ENCODE measurements at regions not wholly inside any gene's neighbourhood (a gene's known extent, or its start where the extent isn't known, plus 50 kb on each side); places are given as distances from the start of the nearest gene placed in this dataset.
A peak's percentile ranks its signal among the peaks of the same experiment; 100 is the strongest.
"Not testable (repeated sequence)": the region's sequence is repeated elsewhere in the genome, so short reads cannot be mapped to it uniquely, and the experiment has no call there.

DNA sequence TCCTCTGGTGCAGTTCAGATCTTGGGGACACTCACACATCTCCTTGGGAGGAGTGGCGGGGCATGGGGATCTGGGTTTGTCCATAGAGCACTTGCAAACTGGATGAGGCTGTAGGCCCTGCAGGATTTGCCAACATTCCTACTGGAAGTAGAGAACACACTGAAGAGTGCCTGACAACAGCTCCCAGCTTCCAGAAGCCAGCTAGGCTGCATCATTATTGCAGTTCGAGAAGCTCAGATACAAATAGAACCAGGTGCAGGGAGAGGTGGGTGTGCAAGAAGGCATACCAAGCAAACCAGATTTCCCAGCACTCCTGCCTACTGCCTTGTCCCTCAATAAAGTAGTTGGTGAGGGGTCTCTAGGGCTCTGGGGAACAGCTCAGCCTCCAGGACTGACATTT, 52.5 kb downstream of the RHOB start:
- DNase-seq (ENCODE audit: low read depth), result no peak

DNA sequence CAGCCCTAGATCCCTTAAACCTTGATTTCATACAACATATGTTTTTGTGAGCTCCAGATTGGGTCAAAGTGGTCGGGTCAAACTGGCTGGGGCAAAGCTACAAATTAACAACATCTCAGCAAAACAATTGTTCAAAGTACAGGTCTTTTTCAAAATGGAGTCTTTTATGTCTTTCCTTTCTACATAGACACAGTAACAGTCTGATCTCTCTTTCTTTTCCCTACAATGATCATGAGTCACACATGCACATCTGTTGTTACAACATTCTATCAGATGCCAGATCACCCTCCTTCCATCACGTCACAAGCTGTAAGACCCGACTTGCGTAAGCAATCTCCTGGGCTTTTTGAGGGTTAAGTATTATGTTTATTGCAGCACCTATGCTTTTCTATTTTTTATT, 55.1 kb downstream of the RHOB start:
- DNase-seq (ENCODE audit: low read depth), result peak; percentile 100

DNA sequence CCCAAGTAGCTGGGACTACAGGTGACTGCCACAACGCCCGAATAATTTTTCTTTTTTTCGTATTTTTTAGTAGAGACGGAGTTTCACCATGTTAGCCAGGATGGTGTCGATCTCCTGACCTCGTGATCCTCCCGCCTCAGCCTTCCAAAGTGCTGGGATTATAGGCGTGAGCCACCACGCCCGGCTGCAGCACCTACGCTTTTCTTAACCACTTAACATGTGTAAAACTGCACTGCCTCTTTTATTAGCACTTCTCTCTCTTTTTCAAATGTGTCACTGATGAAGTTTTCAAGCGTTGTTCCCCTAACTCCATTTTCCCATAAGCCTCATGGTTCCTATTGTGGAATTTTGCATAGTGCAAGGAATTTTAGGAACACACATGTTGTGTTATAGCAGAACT, 55.6 kb downstream of the RHOB start:
- DNase-seq (ENCODE audit: low read depth), result not testable (repeated sequence)

DNA sequence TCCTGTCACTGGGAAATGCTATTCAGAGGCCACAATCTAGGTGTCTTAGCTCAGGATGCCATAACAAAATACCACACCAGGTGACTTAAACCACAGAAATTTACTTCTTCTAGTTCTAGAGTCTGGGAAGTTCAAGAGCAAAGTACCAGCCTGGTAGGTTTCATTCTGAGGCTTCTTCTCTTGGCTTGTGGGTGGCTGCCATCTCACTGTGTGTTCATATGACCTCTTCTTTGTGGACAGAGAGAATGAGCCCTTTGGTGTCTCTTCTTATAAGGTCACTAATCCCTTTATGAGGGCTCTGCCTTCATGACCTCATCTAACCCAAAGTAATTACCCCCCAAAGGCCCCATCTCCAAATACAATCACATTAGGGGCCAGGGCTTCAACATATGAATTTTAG, 57.3 kb downstream of the RHOB start:
- no peak for DNase-seq (ENCODE audit: low read depth)

DNA sequence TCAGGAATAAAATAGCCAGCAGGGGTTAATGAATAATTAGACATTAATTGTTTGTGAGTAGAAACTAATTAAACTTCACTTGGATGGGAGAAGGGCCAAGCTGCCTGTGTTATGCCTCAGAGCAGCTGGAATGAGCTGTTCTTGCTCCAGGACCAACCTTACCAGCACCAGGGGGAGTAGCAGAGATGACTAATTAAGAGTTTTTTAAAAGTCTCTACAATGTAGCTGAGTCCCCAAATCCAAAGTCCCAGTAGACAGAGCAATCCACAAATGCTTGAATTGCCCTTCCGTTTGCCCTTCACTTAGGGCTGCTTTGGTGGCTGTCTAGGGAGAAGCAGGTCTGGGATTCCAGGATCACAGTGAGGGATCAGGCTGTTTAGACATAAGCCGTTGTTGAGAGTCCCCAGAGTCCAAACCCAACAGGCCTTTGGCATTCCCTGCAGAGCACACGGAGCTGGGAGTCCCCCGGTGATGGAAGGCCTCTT, 59.4 kb downstream of the RHOB start:
- DNase-seq (ENCODE audit: low read depth), result peak; percentile 79

DNA sequence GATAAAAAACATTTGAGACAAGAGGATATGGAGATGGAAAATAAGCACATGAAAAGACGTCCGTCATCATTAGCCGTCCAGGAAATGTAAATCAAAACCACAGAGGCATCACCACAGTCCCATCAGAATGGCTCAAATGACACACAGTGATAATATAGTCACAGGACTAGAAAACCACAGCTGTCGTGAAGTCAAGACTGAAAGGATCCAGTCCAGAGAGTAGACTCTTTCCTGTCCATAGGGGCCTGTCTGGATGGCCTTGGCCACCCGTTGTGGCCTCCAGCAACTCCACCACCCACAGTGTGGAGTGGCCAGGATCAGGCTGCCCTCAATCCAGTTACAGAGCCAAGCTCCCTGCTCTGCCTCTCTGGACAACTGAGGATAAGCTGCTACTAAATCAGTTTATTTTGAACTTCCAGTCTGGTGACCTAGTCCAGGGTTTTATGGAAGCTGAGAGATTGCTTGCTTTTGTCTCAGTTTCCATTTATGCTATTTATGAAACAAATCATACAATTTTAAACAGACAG, 60.4 kb downstream of the RHOB start:
- DNase-seq (ENCODE audit: low read depth), result no peak

DNA sequence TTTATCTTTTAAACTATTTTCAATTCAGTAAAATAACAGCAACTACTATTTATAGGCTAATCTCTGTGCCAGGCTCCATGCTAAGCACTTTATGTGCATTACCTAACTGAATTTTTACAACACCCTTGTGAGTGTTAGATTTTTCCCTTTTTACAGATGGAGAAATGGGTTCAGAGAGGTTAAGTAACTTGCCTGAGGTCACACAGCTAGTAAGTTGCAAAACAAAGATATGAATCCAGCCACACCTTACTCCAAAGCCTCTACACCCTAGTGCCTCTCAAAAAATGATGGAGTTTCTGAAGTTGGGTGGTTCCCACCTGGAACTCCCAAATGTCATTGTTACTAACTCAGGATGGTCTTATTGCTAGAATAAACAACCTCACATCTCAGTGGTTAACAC, 60.8 kb downstream of the RHOB start:
- no peak for DNase-seq (ENCODE audit: low read depth)

DNA sequence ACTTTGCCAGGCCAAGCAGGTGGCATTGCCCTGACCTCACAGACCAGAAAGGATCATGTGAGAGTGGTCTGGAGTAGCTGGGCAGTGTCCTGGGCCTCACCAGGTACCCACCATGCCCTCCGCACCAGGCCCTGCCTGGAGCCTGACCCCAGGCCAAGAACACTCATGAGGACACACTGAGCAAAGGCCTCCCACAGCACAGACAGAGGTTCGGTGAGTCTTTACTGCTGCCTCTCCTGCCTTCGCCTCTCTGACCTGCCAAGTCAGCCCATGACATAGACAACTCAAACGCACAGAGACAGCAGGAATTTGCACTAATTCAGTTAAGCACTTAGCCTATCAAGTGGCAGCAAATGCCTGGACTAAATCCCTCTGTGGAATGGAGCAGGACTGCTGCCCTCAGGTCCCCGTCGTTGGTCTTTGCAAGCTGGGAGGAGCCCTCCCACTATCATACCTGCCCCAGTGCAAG, 62.5 kb downstream of the RHOB start:
- no peak for DNase-seq (ENCODE audit: low read depth)

DNA sequence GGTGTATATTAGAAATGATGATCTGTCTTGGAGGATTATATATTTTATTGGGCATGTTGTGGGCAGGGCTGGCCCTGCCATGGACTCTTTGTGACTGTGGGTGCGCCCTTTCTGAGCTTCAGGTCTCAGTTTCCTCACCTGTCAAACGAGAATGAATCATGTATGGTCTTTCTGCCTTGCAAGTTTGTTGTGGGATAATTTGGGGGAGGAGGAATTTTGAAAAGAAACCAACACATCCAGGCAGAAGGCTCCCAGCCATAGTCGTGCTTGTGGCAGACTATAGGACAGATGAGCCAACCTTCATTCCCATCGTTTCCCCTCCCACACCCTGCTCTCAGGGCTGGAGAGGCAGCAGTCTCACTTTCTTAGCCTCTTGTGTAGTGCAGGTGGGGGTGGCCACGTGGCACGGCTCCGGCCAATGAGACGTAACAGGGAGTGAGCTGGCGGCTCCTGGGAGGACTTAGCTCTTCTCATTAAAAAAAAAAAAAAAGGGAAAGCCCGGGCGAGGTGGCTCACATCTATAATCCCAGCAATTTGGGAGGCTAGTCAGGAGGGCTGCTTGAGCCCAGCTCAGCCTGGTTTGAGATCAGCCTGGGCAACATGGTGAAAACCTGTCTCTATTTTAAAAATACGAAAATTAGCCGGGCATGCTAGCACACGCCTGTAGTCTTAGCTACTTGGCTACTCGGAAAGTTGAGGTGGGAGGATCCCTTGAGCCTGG, 63.1 kb downstream of the RHOB start:
- DNase-seq (ENCODE audit: low read depth), result peak; percentile 74

DNA sequence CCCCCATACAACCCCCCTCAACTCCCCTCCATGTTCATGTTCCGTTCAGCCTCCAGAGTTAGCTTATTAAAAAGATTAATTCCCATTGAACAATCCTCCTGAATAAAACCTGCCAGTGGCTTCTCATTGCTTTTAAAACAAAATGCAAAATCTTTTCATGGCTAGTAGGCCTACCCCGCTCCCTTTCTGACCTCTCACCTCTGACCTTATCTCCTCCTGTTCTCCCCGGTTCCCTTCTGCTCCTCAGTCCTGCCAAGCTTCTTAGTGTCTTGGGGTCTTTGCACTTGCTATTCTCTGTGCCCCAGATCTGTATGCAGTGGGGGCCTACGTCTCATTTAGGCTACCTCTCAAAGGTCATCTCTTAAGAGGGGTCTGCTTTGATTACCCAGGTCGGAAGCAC, 64.3 kb downstream of the RHOB start:
- DNase-seq (ENCODE audit: low read depth), result no peak

DNA sequence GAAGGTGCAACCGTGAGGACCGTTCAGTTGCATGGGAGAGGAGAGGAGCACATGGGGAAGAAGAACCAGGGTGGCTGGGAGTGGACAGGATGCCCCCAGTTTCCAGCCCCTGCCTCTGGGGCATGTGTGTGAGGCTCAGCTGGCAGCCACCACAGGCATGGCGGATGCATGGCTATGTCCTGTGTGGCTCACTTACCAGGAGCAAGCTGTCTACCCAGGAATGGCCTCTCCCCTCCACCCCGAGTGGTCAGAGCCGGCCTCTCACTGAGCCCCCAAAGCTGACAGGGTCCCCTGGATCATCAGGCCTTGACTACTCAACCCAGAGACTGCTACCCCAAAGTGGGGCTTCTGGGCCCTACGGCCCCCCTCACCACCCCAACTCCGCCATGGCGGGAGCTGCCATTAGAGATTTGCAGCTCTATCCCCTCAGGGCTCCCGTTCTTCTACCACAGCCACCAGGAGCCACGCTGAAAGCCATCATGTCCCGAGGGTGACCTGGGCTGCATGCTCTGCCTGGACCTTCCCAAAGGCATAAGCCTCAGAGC, 65.3 kb downstream of the RHOB start:
- DNase-seq (ENCODE audit: low read depth), result no peak

DNA sequence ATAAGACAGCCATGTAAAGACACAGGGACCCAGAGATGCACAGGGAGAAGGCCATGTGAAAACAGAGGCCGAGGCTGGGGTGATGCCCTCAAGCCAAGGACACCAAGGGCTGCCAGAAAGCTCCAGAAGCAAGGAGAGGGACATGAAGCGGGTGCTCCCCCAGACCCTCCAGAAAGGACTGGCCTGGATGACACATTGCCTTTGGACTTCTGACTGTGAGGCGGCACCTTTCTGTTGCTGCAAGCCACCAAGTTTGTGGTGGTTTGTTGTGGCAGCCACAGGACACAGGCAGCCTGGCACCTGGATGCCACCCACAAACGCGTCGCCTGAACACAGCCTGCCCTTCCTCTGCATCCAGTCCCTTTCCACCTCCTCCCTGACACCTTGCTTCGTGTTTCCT, 67.1 kb downstream of the RHOB start:
- DNase-seq (ENCODE audit: low read depth), result no peak

DNA sequence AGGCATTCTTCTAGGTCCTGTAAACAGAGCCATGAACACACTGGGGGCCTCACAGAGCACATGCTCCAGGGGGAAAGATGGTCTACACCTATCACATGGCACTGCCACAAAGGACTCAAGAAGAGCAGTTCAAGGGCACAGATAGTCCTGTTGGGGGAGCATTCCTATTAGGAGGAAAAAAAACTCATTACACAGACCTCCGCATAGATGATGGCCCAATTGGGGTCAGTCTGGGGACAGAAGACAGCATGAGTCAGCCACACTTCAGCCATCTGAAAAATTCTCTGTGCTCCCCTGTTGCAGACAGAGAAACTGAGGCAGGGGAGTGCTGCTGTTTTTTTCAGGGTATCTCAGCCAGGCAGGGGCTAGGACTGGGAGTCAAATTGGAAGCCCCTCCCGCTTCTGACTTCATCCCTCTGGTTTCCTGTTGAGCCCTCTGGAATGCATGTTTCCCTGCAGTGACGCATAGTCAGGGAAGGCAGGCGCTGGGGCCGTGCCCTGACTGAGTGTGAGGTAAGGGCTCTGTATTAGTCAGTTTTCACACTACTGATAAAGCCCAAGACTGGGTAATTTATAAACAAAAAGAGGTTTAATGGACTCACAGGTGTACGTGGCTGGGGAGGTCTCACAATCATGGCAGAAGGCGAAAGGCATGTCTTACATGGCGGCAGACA, 67.9 kb downstream of the RHOB start:
- DNase-seq (ENCODE audit: low read depth), result peak; percentile 97

DNA sequence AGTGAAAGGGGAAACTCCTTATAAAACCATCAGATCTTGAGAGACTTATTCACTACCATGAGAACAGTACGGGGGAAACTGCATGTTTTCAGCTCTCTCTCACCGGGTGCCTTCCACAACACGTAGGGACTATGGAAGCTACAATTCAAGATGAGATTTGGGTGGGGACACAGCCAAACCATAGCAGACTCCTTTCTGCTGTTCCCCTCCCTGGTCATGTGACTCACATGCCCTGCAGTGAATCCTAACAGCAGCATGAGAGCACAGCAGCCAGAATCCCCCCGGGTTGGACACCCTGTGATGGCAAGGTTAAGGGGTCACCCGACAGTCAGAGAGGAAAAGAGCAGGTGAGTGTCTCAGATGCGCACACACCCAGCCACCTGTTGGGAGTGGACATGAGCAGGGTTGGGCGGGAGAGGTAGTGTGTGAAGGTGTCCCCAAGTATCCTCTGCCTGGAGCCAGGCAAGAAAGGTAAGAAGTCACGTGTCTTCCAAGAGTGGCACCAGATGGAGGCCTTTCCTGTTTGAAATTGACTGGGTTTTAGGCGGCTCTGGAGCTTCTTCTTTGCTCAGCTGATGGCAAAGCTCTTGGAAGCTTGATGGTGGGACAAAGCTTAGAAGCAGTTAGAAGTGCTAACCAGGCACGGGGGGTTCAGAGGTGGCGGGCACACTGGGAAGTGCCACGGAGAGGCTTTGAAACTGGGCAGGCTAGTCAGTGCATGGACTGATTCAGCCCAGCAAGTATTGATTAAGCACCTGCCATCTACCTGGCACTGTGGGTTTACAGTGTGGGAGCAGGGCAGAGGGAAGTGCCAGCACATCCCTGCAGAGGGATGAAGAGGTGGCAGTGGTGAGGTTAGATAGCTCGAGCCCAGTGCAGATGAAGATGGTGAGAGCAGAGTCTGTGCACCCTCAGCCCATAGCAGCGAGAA, 68.7 kb downstream of the RHOB start:
- DNase-seq (ENCODE audit: low read depth), result no peak

DNA sequence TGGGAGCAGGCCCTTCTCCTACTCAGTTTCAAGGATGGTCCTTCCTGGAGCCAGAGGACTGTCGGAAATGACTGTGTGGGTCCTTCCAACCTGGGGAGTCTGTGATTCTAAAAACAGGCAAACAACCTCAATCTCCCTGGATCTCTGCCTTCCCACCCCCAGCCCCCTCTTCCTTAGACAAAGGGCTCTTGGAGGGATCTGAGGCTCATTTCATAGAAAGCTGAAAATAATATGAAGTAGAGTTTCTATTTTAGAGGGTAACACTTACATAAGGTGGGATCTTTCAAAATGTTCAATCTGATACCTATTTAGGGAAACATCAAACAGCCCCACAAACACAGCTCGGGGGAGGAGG, 69.4 kb downstream of the RHOB start:
- no peak for DNase-seq (ENCODE audit: low read depth)

DNA sequence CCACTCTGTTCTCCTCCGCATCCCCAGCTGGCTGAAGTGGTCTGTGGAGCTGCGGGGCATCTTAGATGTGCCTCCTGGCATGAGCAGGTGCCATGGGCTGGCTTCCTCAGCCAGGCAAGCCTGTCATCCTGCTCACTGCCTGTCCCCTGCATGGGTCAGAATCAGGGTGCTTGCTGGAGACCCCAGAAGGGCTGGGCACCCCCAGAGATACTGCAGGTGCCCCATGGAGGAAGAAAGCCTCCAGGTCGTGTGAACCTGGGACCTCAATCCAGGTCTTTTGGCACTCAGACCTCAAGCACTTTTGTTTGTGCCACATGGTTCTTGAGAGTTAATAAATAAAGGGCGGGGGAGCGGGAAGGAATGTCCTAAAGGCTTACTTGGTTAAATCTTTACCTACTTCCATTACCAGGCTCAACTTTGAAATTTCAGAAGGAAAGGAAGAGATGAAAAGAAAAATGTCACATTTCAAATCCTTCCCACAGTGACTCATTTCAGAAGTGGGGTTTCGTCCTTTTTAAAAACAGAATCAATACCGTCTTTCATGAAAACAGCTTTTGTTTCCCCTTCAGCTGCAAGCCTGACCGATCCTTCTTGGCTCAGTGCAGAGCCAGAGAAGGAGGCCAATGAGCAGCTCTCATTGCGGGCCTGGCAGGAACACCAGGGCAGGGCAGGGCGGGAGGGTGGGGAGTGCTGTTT, 69.9 kb downstream of the RHOB start:
- DNase-seq (ENCODE audit: low read depth), result no peak

DNA sequence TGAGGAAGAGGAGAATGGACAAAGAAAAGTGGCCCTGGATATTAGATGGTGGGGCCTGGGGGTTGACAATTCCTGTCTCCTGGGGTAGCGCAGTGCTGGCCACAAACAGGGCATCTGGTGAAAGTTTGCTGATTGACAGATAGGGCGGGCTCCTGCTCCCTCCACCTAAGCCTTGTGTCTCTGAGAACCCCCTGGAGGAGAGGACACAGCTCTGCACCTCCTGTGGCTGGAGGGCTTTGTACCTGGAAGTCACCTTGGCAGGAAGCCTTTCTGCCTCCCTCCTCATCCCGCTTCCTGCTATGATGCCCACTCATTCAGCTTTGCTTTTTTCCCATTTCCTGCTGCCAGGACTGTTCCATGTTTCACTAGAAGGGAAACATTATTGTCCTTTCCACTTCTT, 72.4 kb downstream of the RHOB start:
- no peak for DNase-seq (ENCODE audit: low read depth)

DNA sequence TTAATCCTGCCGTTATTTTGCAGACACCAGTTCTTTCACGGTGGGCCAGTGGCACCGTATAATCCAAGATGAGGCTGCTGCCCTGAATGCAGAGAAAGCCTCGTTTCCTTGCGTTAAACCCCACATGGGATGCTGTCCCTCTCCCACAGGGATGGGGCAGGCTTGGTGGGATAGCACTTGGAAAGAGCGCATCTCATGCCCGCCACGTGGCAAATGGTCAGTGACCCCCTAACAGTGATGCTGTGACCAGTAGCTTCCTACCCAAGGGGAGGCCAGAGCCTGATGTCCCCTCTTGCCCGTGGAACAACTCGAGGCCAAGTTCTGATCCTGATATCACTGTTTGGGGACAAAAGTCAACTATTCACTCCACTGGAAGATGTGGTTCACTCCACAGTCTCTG, 73.3 kb downstream of the RHOB start:
- no peak for DNase-seq (ENCODE audit: low read depth)

DNA sequence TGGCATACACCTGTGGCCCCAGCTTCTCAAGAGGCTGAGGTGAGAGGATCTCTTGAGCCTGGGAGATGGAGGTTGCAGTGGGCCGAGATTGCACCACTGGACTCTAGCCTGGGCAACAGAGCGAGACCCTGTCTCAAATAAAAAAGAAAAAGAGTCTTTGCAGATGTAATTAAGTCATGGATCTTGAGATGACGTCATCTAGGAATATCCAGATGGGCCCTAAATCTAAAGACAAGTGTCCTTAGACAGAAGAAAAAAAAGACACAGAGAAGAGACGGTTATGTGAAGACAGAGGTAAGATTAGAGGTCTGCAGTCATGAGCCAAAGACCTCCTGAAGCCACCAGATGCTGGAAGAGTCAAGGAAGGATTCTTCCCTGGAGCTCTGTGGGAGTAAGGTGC, 74.3 kb downstream of the RHOB start:
- DNase-seq (ENCODE audit: low read depth), result no peak

DNA sequence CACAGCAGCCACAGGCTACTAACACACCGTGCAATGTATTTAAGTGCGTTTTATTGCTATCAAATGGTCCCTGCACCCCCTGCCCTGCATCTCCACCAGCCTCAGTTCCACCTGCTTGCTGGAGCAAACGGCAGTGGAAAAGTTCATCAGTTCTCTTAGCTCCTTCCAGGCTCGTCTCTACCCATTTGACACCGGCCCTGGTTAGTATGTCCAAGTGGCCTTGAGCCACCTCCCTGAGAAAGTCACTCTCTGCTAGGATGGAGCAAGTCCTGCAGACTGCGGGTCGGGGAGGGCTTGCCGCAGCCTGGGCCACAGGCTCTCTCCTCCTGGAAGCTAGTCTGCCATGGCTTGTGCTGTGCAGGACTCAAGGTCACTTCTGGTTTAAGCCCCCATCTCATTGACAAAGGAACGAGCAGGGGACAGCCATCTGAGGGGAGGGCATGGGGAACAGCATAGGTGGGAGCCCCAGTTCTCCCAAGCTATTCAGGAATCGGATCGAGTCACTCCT, 74.9 kb downstream of the RHOB start:
- no peak for DNase-seq (ENCODE audit: low read depth)

DNA sequence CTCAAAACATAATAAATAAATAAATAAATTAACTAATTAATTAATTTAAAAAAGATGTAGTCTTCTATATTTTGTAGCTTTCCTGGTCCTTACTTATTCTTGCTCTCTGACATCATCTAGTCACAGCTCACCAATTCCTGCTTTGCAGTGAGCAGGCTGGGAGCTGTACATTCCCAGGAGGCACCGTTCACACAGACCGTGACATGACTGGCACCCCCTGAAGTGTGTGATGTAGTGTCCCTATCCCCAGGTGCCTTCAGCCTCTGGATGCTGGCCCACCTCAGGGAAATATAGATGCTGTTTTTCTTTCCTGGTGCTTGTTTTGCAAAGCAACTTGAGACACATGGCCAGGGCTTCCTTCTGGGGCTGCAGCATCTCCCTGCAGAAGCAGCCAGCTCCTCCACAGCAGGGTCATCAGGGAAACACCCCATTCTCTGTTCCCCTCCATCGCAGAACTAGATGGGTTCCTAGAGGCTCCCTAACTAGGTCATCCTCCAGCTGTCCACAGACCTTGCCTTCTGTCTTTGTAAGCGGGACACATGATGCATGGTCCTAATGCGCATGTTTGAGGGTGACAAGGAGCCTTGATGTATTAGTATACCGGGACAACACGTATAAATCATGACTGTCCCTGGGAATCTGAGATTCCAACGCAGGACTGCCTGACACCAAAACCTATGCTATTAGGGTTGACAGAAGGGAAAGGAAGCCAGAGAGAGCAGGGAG, 76.4 kb downstream of the RHOB start:
- no peak for DNase-seq (ENCODE audit: low read depth)
